UCSD-AML1 (cell line): ENCODE measurements at regions not wholly inside any gene's neighbourhood (a gene's known extent, or its start where the extent isn't known, plus 50 kb on each side); places are given as distances from the start of the nearest gene placed in this dataset.

ENCODE experiments used
- DNase-seq: peaks from one replicate; lab custom pipeline; 2025; ENCODE audit not compliant: unreplicated experiment; lab: John Stamatoyannopoulos, UW

DNA sequence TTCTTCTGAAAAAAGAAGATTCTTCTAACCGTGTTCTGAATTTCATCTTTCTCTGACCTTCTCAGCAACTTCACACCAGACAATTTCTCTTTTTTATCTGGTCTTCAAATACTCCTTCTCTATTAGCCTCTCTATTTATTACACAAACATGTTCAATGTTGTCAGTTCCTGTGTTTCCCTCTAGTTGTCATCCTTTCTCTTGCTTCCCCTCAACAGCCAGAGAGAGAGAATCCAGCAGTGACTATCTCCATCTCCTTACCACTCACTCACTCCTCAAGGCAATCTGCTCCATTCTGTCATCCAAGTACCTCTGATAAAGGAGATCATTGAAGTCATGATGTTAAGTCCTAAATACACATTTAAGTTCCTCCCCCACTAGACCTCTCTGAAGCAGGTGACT lies 491.9 kb upstream of the CHAC2 start:
- no peak for DNase-seq

DNA sequence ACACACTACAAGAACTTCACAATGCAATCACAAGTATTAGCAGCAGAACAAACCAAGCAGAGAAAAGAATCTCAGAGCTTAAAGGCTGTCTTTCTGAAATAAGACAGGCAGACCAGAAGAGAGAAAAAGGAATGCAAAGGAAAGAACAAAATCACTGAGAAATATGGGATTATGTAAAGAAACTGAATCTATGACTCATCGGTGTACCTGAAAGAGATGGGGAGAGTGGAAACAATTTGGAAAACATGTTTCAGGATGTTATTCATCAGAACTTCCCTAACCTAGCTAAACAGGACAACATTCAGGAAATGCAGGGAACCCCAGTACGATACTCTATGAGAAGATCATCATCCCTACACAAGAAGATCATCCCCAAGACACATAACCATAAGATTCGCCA lies 499.0 kb upstream of the CHAC2 start:
- DNase-seq, result no peak

DNA sequence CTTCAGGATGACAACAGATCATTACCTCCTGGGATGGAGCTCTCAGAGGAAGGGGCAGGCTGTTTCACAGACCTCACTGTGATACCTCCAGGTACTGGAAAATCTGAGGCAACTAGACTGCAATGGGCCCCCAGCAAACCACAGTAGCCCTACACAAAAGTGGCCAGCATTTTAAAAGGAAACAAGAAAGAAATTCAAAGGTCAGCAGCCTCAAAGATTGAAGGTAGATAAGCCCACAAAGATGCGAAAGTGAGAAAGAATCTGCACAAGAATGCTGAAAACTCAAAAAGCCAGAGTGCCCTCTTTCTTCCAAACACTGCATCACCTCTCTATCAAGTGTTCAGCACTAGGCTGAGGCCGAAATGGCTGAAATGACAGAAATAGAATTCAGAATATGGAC lies 499.5 kb upstream of the CHAC2 start:
- DNase-seq, result no peak

DNA sequence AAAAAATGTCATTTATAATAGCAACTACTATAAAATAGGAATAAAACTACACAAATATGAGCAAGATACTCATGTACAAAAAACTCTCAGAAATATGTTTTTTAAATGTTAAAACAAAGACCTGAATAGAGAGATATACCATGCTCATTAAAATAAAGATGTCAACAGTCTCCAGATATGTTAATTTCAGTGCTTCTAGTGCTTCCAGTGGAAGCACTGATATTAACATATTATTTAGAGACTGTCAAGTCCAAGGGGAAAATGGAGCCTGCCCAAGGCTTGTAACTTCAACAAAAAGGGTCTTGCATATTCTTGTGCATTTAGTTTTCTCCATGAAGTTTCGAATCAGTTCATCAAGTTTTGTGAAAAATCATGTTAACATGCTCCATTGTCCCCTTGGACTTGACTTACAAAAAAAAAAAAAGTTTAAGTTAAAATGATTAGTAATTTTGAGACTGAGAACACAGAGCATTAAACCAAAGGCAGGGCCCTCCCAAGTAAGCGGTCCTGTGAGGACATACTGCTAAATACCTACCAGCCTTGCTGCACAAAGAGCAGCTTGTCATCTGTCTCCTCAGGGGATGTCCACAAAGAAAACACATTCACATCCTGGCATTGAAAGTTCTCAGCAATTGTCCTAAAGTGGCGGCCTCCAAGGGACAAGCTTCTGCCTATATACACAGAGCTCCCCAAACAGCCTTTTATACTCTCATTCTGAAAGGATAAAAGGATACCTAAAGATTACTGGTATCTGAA lies 501.9 kb upstream of the CHAC2 start:
- no peak for DNase-seq

DNA sequence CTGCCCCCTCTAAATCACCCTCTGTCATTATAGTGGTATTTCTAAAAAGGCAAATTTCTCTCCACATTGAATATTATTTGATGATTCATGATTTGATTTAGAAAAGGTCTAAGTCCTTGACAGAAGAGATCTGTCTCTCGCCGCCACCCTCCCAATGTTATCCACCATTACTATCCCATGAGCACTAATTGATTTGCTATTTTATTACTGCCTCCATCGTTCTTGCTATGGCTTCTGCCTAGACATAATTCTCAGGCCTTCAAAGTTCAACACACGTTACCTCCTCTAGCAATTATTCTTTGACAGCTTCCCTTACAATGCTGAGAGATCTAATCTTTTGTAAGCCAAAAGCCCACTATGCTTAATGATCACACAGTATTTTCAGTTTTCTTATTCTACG lies 507.0 kb upstream of the CHAC2 start:
- DNase-seq, result no peak

DNA sequence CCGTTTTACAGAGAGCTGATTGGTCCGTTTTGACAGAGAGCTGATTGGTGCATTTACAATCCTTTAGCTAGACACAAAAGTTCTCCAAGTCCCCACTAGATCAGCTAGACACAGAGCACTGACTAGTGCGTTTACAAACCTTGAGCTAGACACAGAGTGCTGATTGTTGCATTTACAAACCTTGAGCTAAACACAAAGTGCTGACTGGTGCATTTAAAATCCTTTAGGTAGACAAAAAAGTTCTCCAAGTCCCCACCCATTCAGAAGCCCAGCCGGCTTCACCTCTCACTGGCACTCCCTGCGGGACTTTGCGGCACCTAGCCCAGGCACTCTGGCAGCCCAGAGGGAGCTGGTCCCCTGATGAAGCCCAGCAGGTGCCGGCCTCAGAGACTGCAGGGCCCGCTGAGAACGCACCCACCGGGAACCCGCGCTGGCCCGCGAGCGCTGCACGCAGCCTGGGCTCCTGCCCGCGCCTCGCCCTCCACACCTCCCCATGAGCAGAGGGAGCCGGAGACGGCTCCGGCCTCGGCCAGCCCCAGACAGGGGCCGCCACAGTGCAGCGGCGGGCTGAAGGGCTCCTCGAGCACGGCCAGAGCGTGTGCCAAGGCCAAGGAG lies 508.1 kb upstream of the CHAC2 start:
- no peak for DNase-seq

DNA sequence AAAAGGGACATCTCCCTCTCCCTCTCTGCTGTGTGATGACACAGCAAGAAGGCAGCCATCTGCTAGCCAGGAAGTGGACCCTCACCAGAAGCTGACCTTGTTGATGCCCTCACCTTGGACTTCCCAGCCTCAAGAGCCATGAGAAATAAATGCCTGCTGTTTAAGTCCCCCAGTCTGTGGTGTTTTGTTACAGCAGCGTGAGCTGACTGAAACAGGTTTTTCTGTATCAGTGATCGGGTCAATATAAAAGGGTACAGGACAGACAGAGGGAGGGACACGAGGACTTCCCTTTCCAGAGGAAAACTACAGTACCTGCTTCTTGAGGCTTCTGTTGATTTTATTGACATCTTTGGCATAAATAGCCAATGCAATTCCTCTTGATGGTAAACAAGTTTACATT lies 510.3 kb upstream of the CHAC2 start:
- no peak for DNase-seq

DNA sequence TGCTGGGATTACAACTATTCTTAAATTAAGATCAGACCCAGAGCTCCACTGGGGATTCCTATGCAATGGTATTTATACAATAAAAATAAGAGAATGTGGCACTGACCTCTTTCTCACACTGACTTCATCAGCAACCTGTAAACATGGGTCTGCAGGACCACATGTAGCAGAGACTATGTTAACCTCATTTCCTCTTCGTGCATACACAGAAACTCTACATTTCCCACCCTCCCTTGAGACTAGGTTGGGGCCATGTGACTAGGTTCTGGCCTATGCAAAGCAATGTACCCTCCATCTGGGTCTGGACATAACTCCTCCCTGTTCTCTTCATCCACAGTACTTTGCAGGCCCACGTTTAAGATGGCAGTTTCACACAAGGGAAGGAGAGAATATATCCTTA lies 514.4 kb upstream of the CHAC2 start:
- DNase-seq, result no peak

DNA sequence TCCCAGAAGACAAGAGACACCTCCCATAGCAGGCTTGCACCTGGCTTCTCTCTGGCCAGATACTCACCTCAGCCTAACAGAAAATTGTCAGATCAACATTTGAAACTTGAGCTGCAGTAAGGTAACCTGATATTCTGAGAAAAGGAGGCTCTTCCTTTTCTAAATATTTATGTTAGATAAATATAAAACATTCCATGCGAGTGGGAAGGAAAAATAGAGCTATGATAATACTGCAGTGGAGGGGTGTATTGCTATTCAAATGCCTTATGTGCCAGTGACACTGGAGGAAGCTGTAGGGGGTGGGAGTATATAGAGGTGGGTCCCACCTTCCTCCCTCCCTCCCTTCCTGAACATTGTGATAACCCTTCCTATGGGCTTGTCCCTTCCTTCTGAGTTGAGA lies 515.5 kb upstream of the CHAC2 start:
- DNase-seq, result no peak

DNA sequence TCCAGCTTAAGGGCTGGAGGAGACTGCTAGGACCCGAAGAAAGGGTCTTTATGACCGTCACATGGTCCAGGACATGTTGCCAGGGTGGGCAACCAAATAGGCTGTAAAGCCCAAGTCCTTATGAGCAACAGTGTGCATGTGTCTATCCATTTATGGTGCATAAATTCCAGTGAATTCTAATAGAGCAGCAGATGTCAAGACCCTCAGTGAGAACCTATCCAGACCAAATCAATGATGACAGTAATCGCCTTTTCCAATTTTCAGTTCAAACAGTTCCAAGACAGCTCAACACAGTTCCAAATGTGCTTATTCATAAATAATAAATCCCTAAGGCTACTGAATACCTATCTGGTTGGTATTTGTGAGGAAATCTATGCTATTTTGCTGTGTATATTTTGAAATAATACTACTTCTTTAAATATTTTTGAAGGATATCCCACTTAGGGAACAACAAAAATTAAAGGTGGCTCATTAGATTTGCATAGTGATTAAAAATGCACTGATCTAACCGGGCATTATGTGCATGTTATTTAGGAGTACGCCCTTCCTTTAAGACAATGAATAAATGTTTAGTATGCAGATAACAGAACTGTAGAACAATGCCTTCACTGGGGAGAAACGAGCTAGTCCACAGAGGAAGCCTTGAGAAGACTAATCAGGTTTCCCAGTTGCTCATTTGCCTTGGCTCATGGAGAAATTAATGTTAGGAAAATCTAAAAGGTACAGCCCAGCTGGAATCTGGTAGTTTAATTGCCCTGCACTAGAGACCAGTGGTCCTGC lies 519.5 kb upstream of the CHAC2 start:
- no peak for DNase-seq

DNA sequence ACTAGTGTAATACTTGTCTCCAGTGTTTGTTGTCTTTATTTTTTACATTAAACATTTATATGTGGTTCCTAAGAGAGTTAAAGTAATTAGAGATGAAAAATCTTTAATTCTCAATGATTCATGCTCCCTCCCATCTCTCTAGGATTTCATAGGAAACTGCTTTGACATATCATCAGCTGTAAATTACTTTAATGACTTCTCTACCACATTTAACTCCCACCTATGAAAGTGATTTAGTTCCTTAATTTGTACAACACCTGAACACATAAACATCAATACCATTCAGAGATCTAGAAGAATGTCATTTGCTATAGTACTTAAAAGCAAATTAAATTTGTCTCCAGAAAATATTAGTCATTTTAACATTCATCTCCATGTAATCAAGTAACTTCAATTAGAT lies 524.2 kb upstream of the CHAC2 start:
- DNase-seq, result no peak

DNA sequence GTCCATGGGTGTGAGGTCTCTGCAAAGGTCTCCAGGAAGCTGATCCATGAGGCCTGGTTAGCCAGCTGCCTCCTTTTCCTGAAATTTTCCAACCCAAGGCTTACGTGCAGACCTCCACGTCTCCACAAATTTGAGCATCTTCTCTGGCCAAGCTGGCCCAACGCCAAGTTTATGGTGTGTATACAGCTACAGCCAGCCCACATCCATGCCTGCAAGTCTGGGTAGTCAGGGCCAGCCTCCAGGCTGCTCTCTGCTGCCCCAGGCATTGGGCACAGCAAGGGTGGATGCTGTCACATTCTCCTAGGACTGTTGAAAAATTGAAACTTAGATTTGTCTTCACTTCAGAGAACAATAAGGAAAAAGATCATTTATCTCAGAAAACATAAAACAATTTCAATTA lies 525.5 kb upstream of the CHAC2 start:
- DNase-seq, result no peak

DNA sequence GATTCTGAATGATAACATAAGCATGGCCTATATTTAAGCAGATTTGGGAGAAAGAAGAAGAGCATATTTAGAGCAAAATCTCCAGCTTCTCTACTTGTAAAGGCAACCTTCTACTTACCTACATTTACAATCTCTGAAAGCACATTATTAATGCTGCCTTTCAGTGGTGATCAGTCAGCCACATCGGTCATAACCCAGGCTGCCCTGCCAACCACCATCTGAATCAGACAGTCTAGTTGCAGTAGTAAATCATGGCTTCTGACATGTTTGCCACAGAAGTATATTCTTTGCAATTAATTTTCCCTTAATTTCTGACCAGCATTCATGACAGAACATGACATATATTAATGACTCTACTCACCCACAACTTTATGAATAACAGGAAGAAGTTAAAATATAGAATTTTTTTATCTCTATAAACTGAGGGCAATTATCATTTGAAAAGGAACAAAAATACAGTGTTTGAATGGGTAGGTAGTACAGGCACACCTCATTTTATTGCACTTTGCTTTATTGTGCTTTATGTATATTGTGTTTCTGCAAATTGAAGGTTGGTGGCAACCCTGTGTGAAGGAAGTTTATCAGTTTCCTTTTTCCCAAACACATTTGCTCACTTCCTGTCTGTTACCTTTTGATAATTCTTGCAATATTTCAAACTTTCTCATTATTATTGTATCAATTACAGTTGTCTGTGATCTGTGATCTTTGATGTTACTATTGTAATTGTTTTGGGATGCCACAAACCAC lies 531.6 kb upstream of the CHAC2 start:
- peak; percentile 43 for DNase-seq

DNA sequence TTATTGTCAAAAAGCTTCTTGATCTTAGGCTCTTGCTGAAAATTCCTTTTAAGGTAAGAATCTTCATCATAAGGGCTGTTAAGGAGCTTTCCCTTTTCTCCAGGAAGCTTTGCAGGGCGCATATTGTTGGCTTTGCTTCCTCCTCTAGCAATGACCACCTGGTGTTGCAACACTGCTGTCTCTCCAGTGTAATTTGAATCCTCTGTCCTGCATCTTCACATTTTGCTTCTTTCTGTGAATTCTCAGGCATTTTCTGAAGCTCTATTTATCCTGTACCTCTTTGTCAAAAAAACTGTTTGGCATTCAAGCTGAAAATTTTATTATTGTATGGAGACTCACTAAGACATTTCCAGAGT lies 533.1 kb upstream of the CHAC2 start:
- DNase-seq, result no peak

DNA sequence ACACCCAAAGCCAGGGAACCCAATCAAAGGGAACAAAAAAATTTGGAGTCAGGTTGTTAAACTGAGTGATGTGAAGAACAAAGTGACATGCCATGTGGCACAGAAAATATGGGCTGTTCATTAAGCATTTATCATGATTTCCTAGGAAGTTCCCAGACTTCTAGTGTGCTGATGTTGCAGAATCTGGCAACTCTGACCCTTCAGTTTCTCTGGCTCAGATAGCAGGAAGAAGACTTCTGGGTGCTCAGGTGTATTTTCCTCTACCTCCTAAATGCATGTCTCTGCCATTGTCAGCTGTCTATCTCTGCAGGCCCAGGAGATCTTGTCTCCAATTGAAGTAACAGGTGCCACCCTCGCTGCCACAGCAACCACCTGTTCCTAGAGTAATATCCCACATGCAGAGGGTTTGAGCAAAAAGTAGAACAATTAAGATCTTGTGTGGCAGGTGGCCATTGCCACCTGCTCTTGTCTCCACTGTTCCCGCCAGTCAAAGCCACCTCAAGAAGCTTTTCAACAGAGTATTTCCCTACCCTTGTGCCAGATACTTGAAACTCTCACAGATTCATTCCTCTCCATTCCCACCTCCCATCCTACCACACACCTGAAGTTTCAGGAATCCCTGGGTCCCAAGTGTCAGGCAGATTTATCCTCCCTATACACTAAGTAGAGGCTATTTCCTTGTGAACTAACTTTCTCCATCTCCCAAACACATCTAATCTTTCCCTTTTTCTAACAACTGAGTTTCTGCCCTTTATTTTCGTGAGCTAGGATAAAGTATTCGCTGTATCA lies 533.7 kb upstream of the CHAC2 start:
- DNase-seq, result no peak

DNA sequence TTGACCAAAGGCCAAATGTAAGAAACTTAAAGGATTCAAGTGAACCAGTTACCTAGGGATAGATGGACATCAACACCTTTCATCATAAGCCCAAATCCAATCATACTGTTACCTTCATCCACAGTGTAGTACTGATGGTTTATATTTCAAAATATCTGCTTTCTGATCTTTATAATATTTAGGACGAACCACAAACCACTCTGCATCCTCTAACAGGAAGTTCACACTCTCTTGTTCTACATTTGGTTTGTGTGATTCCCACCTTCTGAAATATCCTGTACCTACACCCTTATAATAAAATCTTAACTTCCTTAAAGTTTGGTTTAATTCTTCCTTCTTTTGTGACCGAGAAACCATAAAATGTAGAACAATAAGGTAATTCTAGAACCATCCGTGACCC lies 535.7 kb upstream of the CHAC2 start:
- no peak for DNase-seq

DNA sequence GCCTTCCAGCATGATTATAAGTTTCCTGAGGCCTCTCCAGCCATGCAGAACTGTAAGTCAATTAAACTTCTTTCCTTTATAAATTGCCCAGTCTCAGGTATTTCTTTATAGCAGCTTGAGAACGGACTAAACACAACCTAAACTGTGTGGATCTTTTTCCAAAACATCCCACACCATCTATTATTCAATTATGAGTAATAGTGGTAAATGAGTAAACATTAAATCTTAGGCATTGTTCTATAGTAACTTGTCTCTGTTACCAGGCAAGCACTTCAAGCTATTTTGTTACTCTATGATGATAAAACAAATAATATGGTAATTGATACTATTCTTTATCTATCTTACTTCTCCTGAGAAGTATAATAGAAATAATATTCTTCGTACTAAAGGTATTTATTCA lies 536.9 kb upstream of the CHAC2 start:
- no peak for DNase-seq

DNA sequence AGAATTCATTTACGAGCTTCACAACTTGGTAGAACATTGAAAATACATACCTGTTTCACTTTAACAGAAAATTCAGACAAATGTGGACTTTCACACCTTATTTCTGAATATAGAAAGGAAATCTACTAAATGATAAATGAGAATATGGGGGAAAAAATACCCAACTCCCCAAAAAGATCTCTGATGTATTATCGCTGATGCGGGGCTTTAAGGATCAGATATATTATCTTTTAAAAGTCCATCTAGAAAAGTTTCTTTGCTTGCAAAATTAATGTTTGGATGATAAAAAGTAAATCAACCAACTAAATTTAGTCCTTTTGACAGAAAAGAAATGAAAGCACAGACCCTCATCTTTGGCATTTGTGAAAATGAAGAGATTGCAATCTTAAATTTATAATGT lies 540.1 kb upstream of the CHAC2 start:
- DNase-seq, result no peak

DNA sequence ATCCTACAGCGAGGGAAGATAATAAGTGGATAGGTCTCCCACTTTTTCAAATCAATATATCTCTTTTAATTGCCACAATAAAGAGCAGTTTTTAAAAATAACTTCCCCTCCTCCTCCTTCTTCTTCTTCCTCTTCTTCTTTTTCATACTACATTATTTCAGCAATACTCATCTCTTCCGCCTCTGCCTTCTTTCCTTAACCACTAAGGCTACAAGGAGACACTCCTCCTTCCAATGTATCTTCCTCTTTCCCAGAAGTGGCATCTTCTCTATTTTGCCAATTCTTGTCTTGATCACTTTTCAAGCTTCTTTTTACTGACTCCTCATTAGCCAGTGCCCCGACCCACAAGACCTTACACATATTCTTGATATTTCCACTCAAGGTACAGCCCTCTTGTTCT lies 546.6 kb upstream of the CHAC2 start:
- no peak for DNase-seq

DNA sequence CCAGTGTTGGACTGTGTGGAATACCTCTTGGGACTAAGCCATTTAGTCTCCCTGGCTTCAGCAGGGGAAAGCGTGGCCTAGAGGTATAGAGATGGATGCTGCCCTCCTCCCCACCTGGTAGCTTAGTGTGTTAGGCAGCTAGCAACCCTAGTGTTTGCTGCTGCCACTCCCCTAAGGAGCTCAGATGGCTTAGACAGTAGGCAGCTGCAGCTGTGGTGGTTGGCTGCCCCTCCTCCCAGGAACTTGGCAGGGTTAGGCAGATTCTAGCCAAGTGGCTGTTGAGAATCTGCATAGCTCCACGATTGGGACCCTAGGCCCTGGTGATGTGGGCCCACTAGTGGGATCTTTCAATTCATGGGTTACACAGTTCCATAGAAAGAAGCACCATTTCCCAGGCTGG lies 550.4 kb upstream of the CHAC2 start:
- DNase-seq, result no peak

DNA sequence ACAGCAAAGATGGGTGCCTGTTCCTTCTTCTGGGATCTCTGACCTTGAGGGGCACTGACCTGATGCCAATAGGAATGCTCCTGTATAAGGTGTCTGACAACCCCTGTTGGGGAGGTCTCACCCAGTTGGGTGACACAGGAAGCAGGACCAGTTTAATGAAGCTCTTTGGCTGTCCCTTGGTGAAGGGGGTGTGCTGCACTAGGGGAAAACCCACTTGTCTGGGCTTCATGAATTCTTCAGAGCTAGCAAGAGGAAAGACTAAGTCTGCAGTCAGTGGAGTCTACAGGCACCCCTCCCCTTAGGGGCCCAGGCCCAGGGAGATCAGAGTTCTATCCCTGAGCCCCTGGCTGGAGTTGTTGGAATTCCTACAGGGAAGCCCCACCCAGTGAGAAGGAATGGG lies 550.8 kb upstream of the CHAC2 start:
- DNase-seq, result no peak
